Ovary (tissue), 7 donors: ENCODE measurements at regions not wholly inside any gene's neighbourhood (a gene's known extent, or its start where the extent isn't known, plus 50 kb on each side); places are given as distances from the start of the nearest gene placed in this dataset.

Experiments used
- DNase-seq, 5 donors: peaks; one replicate each; pipeline ENCODE4 v3.0.0-alpha.2; 2019 to 2020
- H3K27ac ChIP-seq, 2 donors: fragments of 200-600 bp; one replicate each; pipeline versions ENCODE4 v1.5.1 to v1.8.0; 2019 to 2022
- H3K27me3 ChIP-seq: fragments of 200-600 bp; one replicate; pipeline ENCODE4 v1.8.0; 2022
- H3K36me3 ChIP-seq: fragments of 200-600 bp; sonication (generic); one replicate; pipeline ENCODE4 v1.5.1; 2019
- H3K4me1 ChIP-seq: one replicate; pipeline ENCODE4 v1.8.1; 2013; ENCODE audit warnings: mild to moderate bottlenecking, moderate library complexity; ENCODE audit not compliant: insufficient read depth
- H3K4me3 ChIP-seq: fragments of 200-600 bp; sonication (generic); one replicate; pipeline ENCODE4 v1.5.1; 2017
- H3K9me3 ChIP-seq, 2 donors: fragments of 200-600 bp in 1 of 2; sonication (generic) in 1 of 2; one replicate each; pipeline versions ENCODE4 v1.5.1 to v1.8.1; 2013 to 2019; ENCODE audit warnings: mild to moderate bottlenecking in 1 of 2, moderate library complexity in 1 of 2
- CTCF ChIP-seq, 3 donors: fragments of 450-650 bp in 2 of 3; fragments of 200-600 bp in 1 of 3; IDR thresholded peaks; one replicate each; pipeline versions ENCODE4 v1.5.1 to v1.8.0; 2016 to 2022; ENCODE audit warnings: antibody characterized with exemption in 3 of 3, mild to moderate bottlenecking in 1 of 3
- EP300 ChIP-seq: sonication (generic); formaldehyde crosslinking; IDR thresholded peaks from one replicate; pipeline ENCODE4 v1.6.1; 2017; ENCODE audit warnings: antibody characterized with exemption
- POLR2A ChIP-seq: fragments of 450-650 bp; IDR thresholded peaks from one replicate; pipeline ENCODE4 v1.6.1; 2017; ENCODE audit warnings: antibody characterized with exemption, mild to moderate bottlenecking, moderate library complexity
- WGBS, 3 donors: extraction: QIAGEN DNeasy Blood & Tissue Kit in 1 of 3; methylation state at CpG; one replicate each; pipeline versions ENCODE4 v1.1.5 to v1.1.7; 2013 to 2017; 5-methylcytosine and 5-hydroxymethylcytosine counted together
- intact Hi-C, 4 donors: fragments of 100-400 bp; cut with DNase I; formaldehyde crosslinking; loops; one replicate each; pipeline versions ENCODE4 v1.11.0 to v1.15.1; 2022 to 2023
- donor health status: DM: no; HTN: no; CAD: no; lungs with moderate emphysema.
- donor health status: DM: no; HTN: no; CAD: no.
- donor health status: Bipolar disorder and iron deficiency.
- donor health status: DM: no; HTN: no; CAD: no.
- donor health status: DM: yes; HTN: yes; CAD: no.

DNA sequence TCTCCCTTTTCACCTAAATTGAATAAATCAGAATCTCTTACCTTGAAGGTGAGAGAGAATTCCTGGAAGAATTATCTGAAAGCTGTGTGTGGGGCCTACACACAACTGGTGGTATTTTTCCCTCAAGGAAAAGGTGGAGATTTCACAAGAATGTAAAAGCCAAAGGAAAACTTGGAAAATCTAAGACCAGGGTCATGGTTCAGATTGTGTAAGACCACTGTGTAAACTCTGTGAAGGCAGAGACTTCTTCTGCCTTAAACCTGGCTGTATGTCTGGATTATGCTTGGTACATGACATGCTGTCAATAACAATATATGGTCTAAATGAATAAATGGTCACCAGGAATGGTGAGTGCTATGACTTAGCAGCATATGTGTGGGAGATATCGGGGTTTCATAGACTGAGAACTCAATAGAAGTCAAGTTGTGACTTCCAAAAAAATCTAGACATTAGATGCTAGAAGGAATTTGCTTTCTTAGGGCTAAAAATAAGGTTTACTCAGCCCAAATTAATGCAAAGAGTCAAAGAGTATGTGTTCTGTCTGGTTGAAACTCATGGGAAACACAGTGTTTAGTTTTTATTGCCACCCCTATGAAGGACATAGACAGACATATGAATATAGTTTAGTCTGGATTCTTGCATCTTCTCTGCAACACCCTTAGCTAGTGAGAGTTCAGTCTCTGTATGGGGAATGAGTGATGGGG is 163.7 kb downstream of the SNAPC1 start:
- Histone ChIP-seq H3K27ac (no peak overlapping the region), H3K27me3 (no peaks in the 10 kb centered on the region), H3K9me3 (no peaks in the 10 kb centered on the region), H3K36me3 (no peaks in the 10 kb centered on the region), H3K4me3 (no peak overlapping the region), H3K4me1 (no peaks in the 10 kb centered on the region)
- DNase-seq: no peak
- 92 to 97% (median 95%) methylated on average over 1 of the region's 1 CpG for WGBS, 3 donors
- TF ChIP-seq EP300 (no peak), CTCF (IDR thresholded peaks at IDR 0.05) (no peak), POLR2A (no peak)
- intact Hi-C loops: no loop called here

- Histone ChIP-seq H3K36me3 (no peaks in the 10 kb centered on the region), H3K4me1 (no peaks in the 10 kb centered on the region), H3K27me3 (no peaks in the 10 kb centered on the region), H3K27ac (no peak overlapping the region), H3K9me3 (no peaks in the 10 kb centered on the region), H3K4me3 (no peak overlapping the region)
- 3 to 6% (median 6%) methylated on average over 1 of the region's 1 CpG for WGBS, 3 donors
- no peak for DNase-seq
- intact Hi-C loops: no loop called here
- TF ChIP-seq EP300 (no peak), CTCF (IDR thresholded peaks at IDR 0.05) (no peak), POLR2A (no peak)
These were observed 164.8 kb downstream of the SNAPC1 start for GRCh38 chr14:61927060-61927459.

GRCh38 chr14:61927520-61927919 is 165.3 kb downstream of the SNAPC1 start:
- H3K4me1 ChIP-seq: no peaks in the 10 kb centered on the region
- H3K4me3 ChIP-seq: no peak overlapping the region
- 12 to 18% (median 15%) methylated on average over 2 of the region's 2 CpGs for WGBS, 3 donors
- no peak for DNase-seq
- H3K9me3 ChIP-seq: no peaks in the 10 kb centered on the region
- TF ChIP-seq POLR2A (no peak), EP300 (no peak), CTCF (IDR thresholded peaks at IDR 0.05) (no peak)
- intact Hi-C loops: no loop called here
- H3K27ac ChIP-seq: no peak overlapping the region
- H3K36me3 ChIP-seq: no peaks in the 10 kb centered on the region
- H3K27me3 ChIP-seq: no peaks in the 10 kb centered on the region

DNA sequence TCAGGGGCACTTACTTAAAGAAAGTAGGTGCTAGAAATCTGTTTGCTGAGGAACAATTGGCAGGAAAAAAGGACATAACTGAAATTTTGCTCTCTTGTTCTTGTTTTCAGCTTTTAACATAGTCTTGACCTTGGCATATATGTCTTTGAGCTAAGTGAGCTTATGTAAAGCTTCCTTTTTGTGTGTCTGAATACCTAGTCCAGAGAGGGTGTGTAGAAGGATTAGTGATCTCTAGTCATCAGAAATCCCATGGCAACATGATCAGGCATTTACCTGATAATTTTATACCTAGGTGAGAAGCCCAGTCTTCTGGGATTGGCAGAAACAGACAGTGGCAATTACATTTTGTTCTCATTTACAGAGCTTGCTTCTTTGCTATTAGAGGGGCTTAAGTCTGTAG is 166.1 kb downstream of the SNAPC1 start:
- Histone ChIP-seq H3K36me3 (no peaks in the 10 kb centered on the region), H3K4me3 (no peak overlapping the region), H3K27me3 (no peaks in the 10 kb centered on the region), H3K4me1 (no peaks in the 10 kb centered on the region), H3K27ac (no peak overlapping the region), H3K9me3 (no peaks in the 10 kb centered on the region)
- DNase-seq: no peak
- TF ChIP-seq EP300 (no peak), POLR2A (no peak), CTCF (IDR thresholded peaks at IDR 0.05) (no peak)
- intact Hi-C loops: no loop called here
